HCT116 (cell line): ENCODE measurements at regions not wholly inside any gene's neighbourhood (a gene's known extent, or its start where the extent isn't known, plus 50 kb on each side); places are given as distances from the start of the nearest gene placed in this dataset.

Experiments
- ATAC-seq: fragments of 200-7000 bp; cut with Tn5 transposase; 2 replicates; pipeline ENCODE4 v1.9.1; 2020; ENCODE audit warnings: mild to moderate bottlenecking, moderate library complexity
- BruUV-seq: library from RNA; stranded (reverse); fragments of 400-500 nt; replicated peaks from 2 replicates; lab custom pipeline; 2021; lab: Mats Ljungman, UMichigan
- CTCF ChIA-PET: fragments of 300-600 bp; sonication (Branson Sonifier 250); formaldehyde crosslinking; loops from one replicate; lab custom pipeline; 2021; ENCODE audit warnings: antibody characterized with exemption; lab: Charles Lee
- POLR2A ChIA-PET: fragments of 300-600, 350-600 bp; sonication (Branson Sonifier 250); formaldehyde crosslinking; loops from one replicate; lab custom pipeline; 2021; ENCODE audit warnings: antibody characterized with exemption; lab: Charles Lee
- RAD21 ChIA-PET, 2 experiments: fragments of 300-600 bp; sonication (Branson Sonifier 250); formaldehyde crosslinking; loops; one replicate each; lab custom pipeline; 2023; ENCODE audit warnings: low total read pairs in 2 of 2; ENCODE audit not compliant: uncharacterized antibody in 2 of 2, unreplicated experiment in 2 of 2, low non-redundant PET in 1 of 2; lab: Charles Lee
- DNase-seq: peaks from one replicate; pipeline ENCODE4 v3.0.0-alpha.2; 2010; ENCODE audit warnings: low read depth, low spot score
- H2AFZ ChIP-seq: fragments of 200-600 bp; shearing (Covaris generic), sonication (generic); 2 replicates; pipeline ENCODE4 v1.6.1; 2017; ENCODE audit warnings: low read depth, mixed run types, mixed read lengths, antibody characterized with exemption, low read length; ENCODE audit not compliant: poor library complexity, severe bottlenecking
- H3K27ac ChIP-seq: 2 replicates; pipeline ENCODE4 v1.5.1; 2012; ENCODE audit warnings: low read depth, low read length
- H3K27me3 ChIP-seq: fragments of 200-600 bp; sonication (generic); 2 replicates; pipeline ENCODE4 v1.6.1; 2016; ENCODE audit warnings: mixed run types, low read length, mixed read lengths; ENCODE audit not compliant: insufficient read depth
- H3K36me3 ChIP-seq, 2 experiments: fragments of 200-500 bp in 1 of 2; fragments of 200-600 bp in 1 of 2; sonication (Bioruptor generic) in 1 of 2; sonication (generic) in 1 of 2; 2 replicates each; pipeline versions ENCODE4 v1.5.1 to v1.6.1; 2014 to 2016; ENCODE audit warnings: low read length in 2 of 2, inconsistent platforms in 1 of 2, mixed read lengths in 1 of 2, mixed run types in 1 of 2; ENCODE audit not compliant: insufficient read depth in 2 of 2, control insufficient read depth in 1 of 2
- H3K4me1 ChIP-seq, 2 experiments: fragments of 200-600 bp in 1 of 2; sonication (generic) in 1 of 2; 2 replicates each; pipeline versions ENCODE4 v1.5.1 to v1.6.1; 2012 to 2017; ENCODE audit warnings: low read length in 2 of 2, inconsistent platforms in 1 of 2, mild to moderate bottlenecking in 1 of 2, mixed read lengths in 1 of 2, mixed run types in 1 of 2, moderate library complexity in 1 of 2; ENCODE audit not compliant: insufficient read depth in 2 of 2, control insufficient read depth in 1 of 2
- H3K4me2 ChIP-seq: fragments of 200-600 bp; sonication (generic); 2 replicates; pipeline ENCODE4 v1.6.1; 2017; ENCODE audit warnings: mixed run types, low read length, mixed read lengths
- H3K4me3 ChIP-seq, 2 experiments: fragments of 200-600 bp in 1 of 2; sonication (generic) in 1 of 2; replicated peaks in 1 of 2; 2 replicates each; pipeline ENCODE4 v1.5.1; 2011 to 2016; ENCODE audit warnings: low read length in 2 of 2, control low read depth in 1 of 2, low read depth in 1 of 2, mild to moderate bottlenecking in 1 of 2, mixed read lengths in 1 of 2, mixed run types in 1 of 2
- H3K79me2 ChIP-seq: fragments of 200-600 bp; sonication (generic); 2 replicates; pipeline ENCODE4 v1.6.1; 2017; ENCODE audit warnings: mild to moderate bottlenecking, mixed run types, low read length, moderate library complexity, mixed read lengths; ENCODE audit not compliant: insufficient read depth
- H3K9ac ChIP-seq: fragments of 200-600 bp; sonication (generic); 2 replicates; pipeline ENCODE4 v1.6.1; 2016; ENCODE audit warnings: low read length, mixed read lengths
- H3K9me2 ChIP-seq: fragments of 200-600 bp; sonication (generic), shearing (Covaris generic); 2 replicates; pipeline ENCODE4 v1.6.1; 2017; ENCODE audit warnings: mixed run types, mild to moderate bottlenecking, moderate library complexity; ENCODE audit not compliant: insufficient read depth
- H3K9me3 ChIP-seq, 2 experiments: fragments of 200-500 bp in 1 of 2; fragments of 200-600 bp in 1 of 2; sonication (Bioruptor generic) in 1 of 2; sonication (generic) in 1 of 2; 2 replicates each; pipeline ENCODE4 v1.6.1; 2014 to 2017; ENCODE audit warnings: low read length in 2 of 2, mixed read lengths in 2 of 2, inconsistent platforms in 1 of 2, low read depth in 1 of 2, mild to moderate bottlenecking in 1 of 2, mixed run types in 1 of 2, moderate library complexity in 1 of 2; ENCODE audit not compliant: control insufficient read depth in 1 of 2, insufficient read depth in 1 of 2
- H4K20me1 ChIP-seq: fragments of 200-600 bp; sonication (generic), shearing (Covaris generic); 2 replicates; pipeline ENCODE4 v1.6.1; 2017; ENCODE audit warnings: mixed run types, mild to moderate bottlenecking, moderate library complexity; ENCODE audit not compliant: insufficient read depth
- CEBPB ChIP-seq: IDR thresholded peaks from 2 replicates; pipeline ENCODE4 v1.6.1; 2012; ENCODE audit warnings: low read depth
- CTCF ChIP-seq, 3 experiments: fragments of 200-600 bp in 1 of 3; sonication (generic) in 1 of 3; IDR thresholded peaks in 2 of 3; conservative IDR thresholded peaks in 1 of 3; 2 replicates each; pipeline ENCODE4 v1.5.1; 2012 to 2017; ENCODE audit warnings: low read depth in 2 of 3, low read length in 2 of 3, antibody characterized with exemption in 1 of 3, borderline replicate concordance in 1 of 3, control low read depth in 1 of 3, mild to moderate bottlenecking in 1 of 3, mixed read lengths in 1 of 3, mixed run types in 1 of 3, moderate library complexity in 1 of 3; ENCODE audit not compliant: insufficient read depth in 1 of 3
- EGR1 ChIP-seq: IDR thresholded peaks from 2 replicates; pipeline ENCODE4 v1.6.1; 2012; ENCODE audit warnings: low read depth
- ELF1 ChIP-seq: IDR thresholded peaks from 2 replicates; pipeline ENCODE4 v1.6.1; 2012; ENCODE audit warnings: low read depth, borderline replicate concordance
- EZH2 ChIP-seq: fragments of 200-600 bp; sonication (generic); IDR thresholded peaks from 2 replicates; pipeline ENCODE4 v1.6.1; 2017; ENCODE audit warnings: antibody characterized with exemption, mixed run types
- EZH2phosphoT487 ChIP-seq: fragments of 200-600 bp; IDR thresholded peaks from 2 replicates; pipeline ENCODE4 v1.6.1; 2018; ENCODE audit warnings: antibody characterized with exemption, borderline replicate concordance
- JUND ChIP-seq: IDR thresholded peaks from 2 replicates; pipeline ENCODE4 v1.6.1; 2012
- POLR2AphosphoS5 ChIP-seq: IDR thresholded peaks from 2 replicates; pipeline ENCODE4 v1.6.1; 2011; ENCODE audit warnings: mild to moderate bottlenecking, low read depth, low read length, moderate library complexity
- SIN3A ChIP-seq: IDR thresholded peaks from 2 replicates; pipeline ENCODE4 v1.6.1; 2012; ENCODE audit warnings: low read depth
- SRF ChIP-seq: IDR thresholded peaks from 2 replicates; pipeline ENCODE4 v1.6.1; 2012; ENCODE audit warnings: low read depth
- TCF7L2 ChIP-seq: IDR thresholded peaks from 2 replicates; pipeline ENCODE4 v1.7.0; 2011; ENCODE audit warnings: borderline replicate concordance, inconsistent platforms; ENCODE audit not compliant: insufficient read depth, insufficient read length; ENCODE audit errors: extremely low read depth
- ZBTB33 ChIP-seq: IDR thresholded peaks from 2 replicates; pipeline ENCODE4 v1.6.1; 2011; ENCODE audit warnings: mild to moderate bottlenecking, low read length, moderate library complexity; ENCODE audit not compliant: insufficient replicate concordance; ENCODE audit errors: extremely low read depth
- ZFX ChIP-seq: fragments of 450-650 bp; IDR thresholded peaks from 2 replicates; pipeline ENCODE4 v1.6.1; 2017
- ZNF274 ChIP-seq: fragments of 200-500 bp; sonication (Bioruptor generic); IDR thresholded peaks from 2 replicates; pipeline ENCODE4 v1.6.1; 2014; ENCODE audit warnings: mild to moderate bottlenecking, low read depth, low read length, inconsistent platforms
- intact Hi-C: fragments of 100-400 bp; cut with micrococcal nuclease; formaldehyde crosslinking; loops from 2 replicates; pipeline ENCODE4 v1.10.0; 2022
- TF ChIP-seq, protein P1 (sequence below): IDR thresholded peaks from 2 replicates; pipeline ENCODE4 v1.6.1; 2012
- TF ChIP-seq, protein P2 (sequence below): IDR thresholded peaks from 2 replicates; pipeline ENCODE4 v1.6.1; 2012; ENCODE audit warnings: low read depth

DNA sequence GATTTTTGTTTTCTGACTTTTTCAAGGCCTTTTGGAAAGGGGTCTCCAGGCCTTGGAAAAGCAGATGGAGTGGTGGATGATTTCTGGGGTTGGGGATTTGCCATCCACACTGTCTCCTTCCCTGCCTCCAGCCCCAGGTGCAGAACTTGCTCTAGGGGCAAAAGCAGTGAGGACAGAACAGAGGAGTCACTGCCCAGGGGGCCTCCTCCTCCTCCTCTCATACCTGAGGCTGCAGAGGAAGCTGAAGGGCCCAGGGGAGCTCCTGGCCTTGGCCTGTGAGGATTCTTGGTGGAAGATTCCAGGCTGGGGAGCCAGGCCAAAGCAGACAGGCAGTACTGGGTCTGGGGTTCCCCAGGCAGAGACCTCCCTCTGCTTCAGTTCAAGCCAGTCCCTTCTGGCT, 52.3 kb upstream of the URI1 start:
- RAD21 ChIA-PET: no interaction called here
- no peak for TF ChIP-seq ZBTB33
- no peak for TF ChIP-seq ELF1
- no peak for TF ChIP-seq SIN3A
- TF ChIP-seq EGR1: no peak
- no peak for TF ChIP-seq EZH2phosphoT487
- TF ChIP-seq, protein P1, sequence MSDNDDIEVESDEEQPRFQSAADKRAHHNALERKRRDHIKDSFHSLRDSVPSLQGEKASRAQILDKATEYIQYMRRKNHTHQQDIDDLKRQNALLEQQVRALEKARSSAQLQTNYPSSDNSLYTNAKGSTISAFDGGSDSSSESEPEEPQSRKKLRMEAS: no peak
- TF ChIP-seq POLR2AphosphoS5: no peak
- no peak for TF ChIP-seq JUND
- no peak for TF ChIP-seq ZFX
- TF ChIP-seq CTCF (IDR thresholded peaks at IDR 0.05 in 2 of 3, conservative IDR thresholded peaks at IDR 0.05 in 1 of 3; ENCODE audit: borderline replicate concordance in 1 of 3, insufficient read depth in 1 of 3, low read depth in 2 of 3, low read length in 2 of 3): no peak
- TF ChIP-seq EZH2: no peak
- TF ChIP-seq, protein P2, sequence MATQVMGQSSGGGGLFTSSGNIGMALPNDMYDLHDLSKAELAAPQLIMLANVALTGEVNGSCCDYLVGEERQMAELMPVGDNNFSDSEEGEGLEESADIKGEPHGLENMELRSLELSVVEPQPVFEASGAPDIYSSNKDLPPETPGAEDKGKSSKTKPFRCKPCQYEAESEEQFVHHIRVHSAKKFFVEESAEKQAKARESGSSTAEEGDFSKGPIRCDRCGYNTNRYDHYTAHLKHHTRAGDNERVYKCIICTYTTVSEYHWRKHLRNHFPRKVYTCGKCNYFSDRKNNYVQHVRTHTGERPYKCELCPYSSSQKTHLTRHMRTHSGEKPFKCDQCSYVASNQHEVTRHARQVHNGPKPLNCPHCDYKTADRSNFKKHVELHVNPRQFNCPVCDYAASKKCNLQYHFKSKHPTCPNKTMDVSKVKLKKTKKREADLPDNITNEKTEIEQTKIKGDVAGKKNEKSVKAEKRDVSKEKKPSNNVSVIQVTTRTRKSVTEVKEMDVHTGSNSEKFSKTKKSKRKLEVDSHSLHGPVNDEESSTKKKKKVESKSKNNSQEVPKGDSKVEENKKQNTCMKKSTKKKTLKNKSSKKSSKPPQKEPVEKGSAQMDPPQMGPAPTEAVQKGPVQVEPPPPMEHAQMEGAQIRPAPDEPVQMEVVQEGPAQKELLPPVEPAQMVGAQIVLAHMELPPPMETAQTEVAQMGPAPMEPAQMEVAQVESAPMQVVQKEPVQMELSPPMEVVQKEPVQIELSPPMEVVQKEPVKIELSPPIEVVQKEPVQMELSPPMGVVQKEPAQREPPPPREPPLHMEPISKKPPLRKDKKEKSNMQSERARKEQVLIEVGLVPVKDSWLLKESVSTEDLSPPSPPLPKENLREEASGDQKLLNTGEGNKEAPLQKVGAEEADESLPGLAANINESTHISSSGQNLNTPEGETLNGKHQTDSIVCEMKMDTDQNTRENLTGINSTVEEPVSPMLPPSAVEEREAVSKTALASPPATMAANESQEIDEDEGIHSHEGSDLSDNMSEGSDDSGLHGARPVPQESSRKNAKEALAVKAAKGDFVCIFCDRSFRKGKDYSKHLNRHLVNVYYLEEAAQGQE: no peak
- TF ChIP-seq SRF: no peak
- no peak for TF ChIP-seq CEBPB
- TF ChIP-seq ZNF274: no peak
- no peak for TF ChIP-seq TCF7L2
- CTCF ChIA-PET: no interaction called here
- no peak overlapping the region for H3K4me3 ChIP-seq
- POLR2A ChIA-PET: no interaction called here
- no peak overlapping the region for H3K9ac ChIP-seq
- H3K27ac ChIP-seq: no peak overlapping the region
- intact Hi-C loops: no loop called here
- no peak for DNase-seq
- ATAC-seq: no peak
- BruUV-seq: no TSS peak
- no peaks in the 10 kb centered on the region for H3K27me3 ChIP-seq
- H3K4me1 ChIP-seq: no peaks in the 10 kb centered on the region
- H3K36me3 ChIP-seq: no peaks in the 10 kb centered on the region
- H3K9me3 ChIP-seq: no peaks in the 10 kb centered on the region
- H3K9me2 ChIP-seq: no peaks in the 10 kb centered on the region
- H4K20me1 ChIP-seq: no peaks in the 10 kb centered on the region
- H3K4me2 ChIP-seq: no peak overlapping the region
- no peaks in the 10 kb centered on the region for H3K79me2 ChIP-seq
- no peak overlapping the region for H2AFZ ChIP-seq
